ENCODE measurements at regions not wholly inside any gene's neighbourhood (a gene's known extent, or its start where the extent isn't known, plus 50 kb on each side); places are given as distances from the start of the nearest gene placed in this dataset.

GRCh38 chr2:51959696-51960095 is 927.8 kb upstream of the NRXN1 start:
- Histone ChIP-seq H3K9me3 (ENCODE audit: insufficient read depth, low read depth) (no peaks in the 10 kb centered on the region), H3K9me2 (ENCODE audit: insufficient read depth) (no peaks in the 10 kb centered on the region), H4K20me1 (ENCODE audit: insufficient read depth) (no peaks in the 10 kb centered on the region), H3K4me2 (no peak overlapping the region), H3K4me1 (replicated peaks; ENCODE audit: insufficient read depth) (no peaks in the 10 kb centered on the region), H3K79me2 (ENCODE audit: low read depth) (no peaks in the 10 kb centered on the region), H3F3A (ENCODE audit: insufficient read depth, low read depth) (no peaks in the 10 kb centered on the region), H3K27ac (no peak overlapping the region), H3K36me3 (ENCODE audit: low read depth) (no peaks in the 10 kb centered on the region), H3K4me3 (no peak overlapping the region), H3K27me3 (ENCODE audit: insufficient read depth, low read depth) (no peaks in the 10 kb centered on the region), H2AFZ (no peak overlapping the region)
- intact Hi-C loops (cut with micrococcal nuclease; ENCODE audit: unreplicated experiment) = no loop called here
- no peak for DNase-seq
- BruUV-seq (replicated peaks) = no TSS peak
- TF ChIP-seq CTCF (conservative IDR thresholded peaks at IDR 0.05) (no peak), EZH2 (IDR thresholded peaks at IDR 0.05; ENCODE audit: low read depth) (no peak)
- CTCF ChIA-PET = no interaction called here
- POLR2A ChIA-PET (ENCODE audit: unreplicated experiment) = no interaction called here

- BruUV-seq (replicated peaks) = no TSS peak
- CTCF ChIA-PET = no interaction called here
Measured at GRCh38 chr2:51953931-51954330, 922.0 kb upstream of the NRXN1 start.

DNA sequence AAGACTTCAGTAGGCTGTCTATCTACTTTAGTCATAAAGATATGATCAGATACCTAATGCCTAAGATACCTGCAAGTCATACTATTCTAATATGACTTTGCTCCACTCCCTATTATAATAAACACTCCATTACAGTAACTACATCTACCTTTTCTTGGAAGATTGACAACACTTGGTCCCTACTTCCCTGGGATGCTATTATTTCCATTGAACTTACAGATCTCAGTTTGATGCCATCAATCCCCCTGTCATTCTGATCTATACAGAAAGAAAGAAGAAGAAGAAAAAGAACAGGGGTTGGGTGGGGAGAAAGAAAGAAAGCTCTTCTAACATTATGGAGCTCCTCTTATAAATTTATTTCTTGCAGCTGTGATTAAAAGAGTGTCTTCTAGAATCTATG is 889.1 kb upstream of the NRXN1 start:
- CTCF ChIA-PET = interaction anchor here (0.7 kb wide), 1 partner anchor 252 kb away, joined by 3 read pairs; no protein-coding TSS in a partner anchor
- H3K4me1 ChIP-seq (replicated peaks; ENCODE audit: insufficient read depth) = no peaks in the 10 kb centered on the region
- no peaks in the 10 kb centered on the region for H3K27me3 ChIP-seq (ENCODE audit: insufficient read depth, low read depth)
- H3K4me2 ChIP-seq = no peak overlapping the region
- intact Hi-C loops (cut with micrococcal nuclease; ENCODE audit: unreplicated experiment) = no loop called here
- H3K27ac ChIP-seq = no peak overlapping the region
- H3F3A ChIP-seq (ENCODE audit: insufficient read depth, low read depth) = no peaks in the 10 kb centered on the region
- no peaks in the 10 kb centered on the region for H3K9me3 ChIP-seq (ENCODE audit: insufficient read depth, low read depth)
- H4K20me1 ChIP-seq (ENCODE audit: insufficient read depth) = no peaks in the 10 kb centered on the region
- no peak overlapping the region for H3K4me3 ChIP-seq
- POLR2A ChIA-PET (ENCODE audit: unreplicated experiment) = no interaction called here
- no peaks in the 10 kb centered on the region for H3K36me3 ChIP-seq (ENCODE audit: low read depth)
- no peaks in the 10 kb centered on the region for H3K9me2 ChIP-seq (ENCODE audit: insufficient read depth)
- DNase-seq = no peak
- no TSS peak for BruUV-seq (replicated peaks)
- H2AFZ ChIP-seq = no peak overlapping the region
- TF ChIP-seq CTCF (conservative IDR thresholded peaks at IDR 0.05) (no peak), EZH2 (IDR thresholded peaks at IDR 0.05; ENCODE audit: low read depth) (no peak)
- H3K79me2 ChIP-seq (ENCODE audit: low read depth) = no peaks in the 10 kb centered on the region

More at GRCh38 chr2:51953931-51954330, 922.0 kb upstream of the NRXN1 start:
- Histone ChIP-seq H3K27ac (no peak overlapping the region), H3K4me3 (no peak overlapping the region), H3K79me2 (ENCODE audit: low read depth) (no peaks in the 10 kb centered on the region), H3K9me3 (ENCODE audit: insufficient read depth, low read depth) (peaks cover 4% of the 10 kb centered on the region; the same call in 1 of the 2 replicates), H3F3A (ENCODE audit: insufficient read depth, low read depth) (no peaks in the 10 kb centered on the region), H3K36me3 (ENCODE audit: low read depth) (no peaks in the 10 kb centered on the region), H3K4me2 (no peak overlapping the region), H3K4me1 (replicated peaks; ENCODE audit: insufficient read depth) (no peaks in the 10 kb centered on the region), H2AFZ (no peak overlapping the region), H3K9me2 (ENCODE audit: insufficient read depth) (no peaks in the 10 kb centered on the region), H3K27me3 (ENCODE audit: insufficient read depth, low read depth) (no peaks in the 10 kb centered on the region), H4K20me1 (ENCODE audit: insufficient read depth) (no peaks in the 10 kb centered on the region)
- POLR2A ChIA-PET (ENCODE audit: unreplicated experiment) = no interaction called here
- intact Hi-C loops (cut with micrococcal nuclease; ENCODE audit: unreplicated experiment) = no loop called here
- DNase-seq = no peak
- no peak for TF ChIP-seq CTCF (conservative IDR thresholded peaks at IDR 0.05)
- no peak for TF ChIP-seq EZH2 (IDR thresholded peaks at IDR 0.05; ENCODE audit: low read depth)

Measured in PC-9 (cell line).